ENCODE measurements at regions not wholly inside any gene's neighbourhood (a gene's known extent, or its start where the extent isn't known, plus 50 kb on each side); places are given as distances from the start of the nearest gene placed in this dataset.

GRCh38 chr7:25546306-25546705, 318.0 kb upstream of the NPVF start:
- TF ChIP-seq POLR2AphosphoS5 (IDR thresholded peaks at IDR 0.05) (no peak), EZH2 (IDR thresholded peaks at IDR 0.05; ENCODE audit: borderline replicate concordance, insufficient read depth, low read length, poor library complexity, severe bottlenecking) (no peak), CTCF (IDR thresholded peaks at IDR 0.05; ENCODE audit: poor library complexity, severe bottlenecking) (no peak), RAD21 (conservative IDR thresholded peaks at IDR 0.05) (no peak), TAF1 (IDR thresholded peaks at IDR 0.05; ENCODE audit: low read depth) (no peak), REST (IDR thresholded peaks at IDR 0.05; ENCODE audit: borderline replicate concordance) (no peak), EP300 (conservative IDR thresholded peaks at IDR 0.05; ENCODE audit: poor library complexity, severe bottlenecking) (no peak)

All from neural cell (in vitro differentiated cells).